ENCODE measurements at regions not wholly inside any gene's neighbourhood (a gene's known extent, or its start where the extent isn't known, plus 50 kb on each side); places are given as distances from the start of the nearest gene placed in this dataset.

DNA sequence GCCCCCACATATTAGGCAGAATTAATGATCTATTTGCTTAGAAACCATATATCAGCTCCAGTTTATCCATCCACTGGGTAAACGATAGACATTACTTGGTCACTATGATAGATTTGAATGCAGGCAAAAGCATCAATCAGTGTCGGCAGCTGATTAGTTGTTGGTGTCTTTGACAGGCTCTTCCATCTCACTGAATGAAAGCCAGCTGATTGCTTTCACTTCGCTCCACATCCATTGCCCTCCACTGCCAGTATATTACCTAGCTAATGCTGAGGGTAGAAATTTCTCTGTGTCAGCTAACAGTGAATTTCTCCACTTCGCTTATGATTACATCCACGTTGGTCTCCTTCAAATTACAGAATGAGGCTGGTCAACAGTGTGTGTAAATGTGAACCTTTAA, 821.3 kb upstream of the TYRP1 start:
- Histone ChIP-seq H3K4me1 (ENCODE audit: insufficient read depth) (no peaks in the 10 kb centered on the region), H3K4me3 (ENCODE audit: low read depth, low read length) (no peak overlapping the region), H3K27ac (ENCODE audit: low read depth) (no peak overlapping the region), H3K36me3 (ENCODE audit: insufficient read depth) (no peaks in the 10 kb centered on the region)
- no peak for DNase-seq (ENCODE audit: extremely low spot score)
- 79% methylated on average over 5 of the region's 5 CpGs for WGBS

DNA sequence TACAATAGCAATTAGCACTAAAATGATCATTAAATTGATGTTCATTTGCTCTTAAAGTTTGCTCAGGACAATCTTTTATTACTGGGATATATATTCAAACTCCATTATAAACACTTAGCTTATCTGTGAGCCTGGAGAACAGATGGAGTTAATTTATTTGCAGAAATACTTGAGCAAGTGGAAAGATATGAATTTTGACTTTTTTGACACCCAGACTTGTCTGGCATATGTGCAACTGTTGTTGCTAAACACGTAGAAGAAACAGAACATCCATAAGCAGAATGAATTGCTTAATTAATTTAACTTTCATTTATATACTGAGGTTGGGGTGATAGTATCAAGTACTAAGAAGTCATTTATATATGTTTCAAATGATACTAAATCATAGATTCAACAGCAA, 820.7 kb upstream of the TYRP1 start:
- Histone ChIP-seq H3K4me3 (ENCODE audit: low read depth, low read length) (no peak overlapping the region), H3K36me3 (ENCODE audit: insufficient read depth) (no peaks in the 10 kb centered on the region), H3K4me1 (ENCODE audit: insufficient read depth) (no peaks in the 10 kb centered on the region), H3K27ac (ENCODE audit: low read depth) (no peak overlapping the region)
- 37% methylated on average over 1 of the region's 1 CpG for WGBS
- DNase-seq (ENCODE audit: extremely low spot score) = no peak

DNA sequence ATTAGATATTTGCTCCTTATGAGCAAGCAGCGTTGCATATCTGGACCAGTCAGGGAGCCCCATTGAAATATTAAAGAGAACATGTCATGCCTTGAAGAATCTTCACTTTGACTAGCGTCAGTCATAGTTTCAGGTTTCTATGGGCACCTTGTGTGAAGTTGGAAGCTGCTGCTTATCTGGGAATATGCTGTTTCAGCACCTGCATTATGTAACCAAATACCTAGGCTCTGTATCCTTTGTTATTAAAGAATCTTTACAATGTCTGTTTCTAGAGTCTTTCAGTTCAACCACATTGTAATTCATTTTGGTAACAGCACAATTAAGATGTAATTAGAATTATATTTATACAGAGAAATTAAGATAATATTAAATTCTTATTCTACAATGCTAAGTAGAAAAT, 818.8 kb upstream of the TYRP1 start:
- Histone ChIP-seq H3K27ac (ENCODE audit: low read depth) (no peak overlapping the region), H3K4me1 (ENCODE audit: insufficient read depth) (no peaks in the 10 kb centered on the region), H3K4me3 (ENCODE audit: low read depth, low read length) (no peak overlapping the region), H3K36me3 (ENCODE audit: insufficient read depth) (no peaks in the 10 kb centered on the region)
- WGBS = 93% methylated on average over 2 of the region's 2 CpGs
- DNase-seq (ENCODE audit: extremely low spot score) = no peak

DNA sequence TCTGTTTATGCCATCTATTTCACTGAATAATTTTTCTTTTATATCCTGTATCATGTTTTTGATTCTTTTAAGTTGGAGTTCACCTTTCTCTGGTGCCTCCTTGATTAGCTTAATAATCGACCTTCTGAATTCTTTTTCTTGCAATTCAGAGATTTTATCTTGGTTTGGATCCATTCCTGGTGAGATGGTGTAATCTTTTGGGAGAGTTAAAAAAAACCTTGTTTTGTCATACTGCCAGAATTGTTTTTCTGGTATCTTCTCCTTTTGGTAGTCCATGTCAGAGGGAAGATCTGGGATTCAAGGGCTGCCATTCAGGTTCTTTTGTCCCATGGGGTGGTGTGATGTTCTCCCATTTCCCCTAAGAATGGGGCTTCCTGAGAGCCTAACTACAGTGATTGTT, 800.8 kb upstream of the TYRP1 start:
- Histone ChIP-seq H3K4me3 (ENCODE audit: low read depth, low read length) (no peak overlapping the region), H3K4me1 (ENCODE audit: insufficient read depth) (no peaks in the 10 kb centered on the region), H3K36me3 (ENCODE audit: insufficient read depth) (no peaks in the 10 kb centered on the region), H3K27ac (ENCODE audit: low read depth) (no peak overlapping the region)
- 64% methylated on average over 1 of the region's 1 CpG for WGBS
- no peak for DNase-seq (ENCODE audit: extremely low spot score)

DNA sequence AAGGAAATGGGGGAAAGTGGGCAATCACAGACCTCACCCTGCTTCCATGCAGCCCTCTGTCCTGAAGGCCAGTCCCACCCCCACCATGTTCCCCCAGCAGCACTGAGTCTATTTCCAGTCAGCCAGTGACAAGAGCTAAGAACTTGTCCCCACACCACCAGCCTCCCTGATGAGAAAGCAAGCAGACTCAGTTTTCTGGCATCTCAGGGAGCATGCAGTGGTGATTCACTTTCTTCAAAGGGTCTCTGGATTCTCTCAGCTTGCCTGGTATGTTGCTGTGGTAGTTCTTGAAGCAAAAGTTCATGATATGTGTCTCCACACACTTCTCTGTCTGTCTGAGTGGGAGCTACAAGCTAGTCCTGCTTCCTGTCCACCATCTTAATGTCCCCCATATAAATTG, 799.9 kb upstream of the TYRP1 start:
- Histone ChIP-seq H3K4me1 (ENCODE audit: insufficient read depth) (no peaks in the 10 kb centered on the region), H3K36me3 (ENCODE audit: insufficient read depth) (no peaks in the 10 kb centered on the region), H3K4me3 (ENCODE audit: low read depth, low read length) (no peak overlapping the region), H3K27ac (ENCODE audit: low read depth) (no peak overlapping the region)
- no peak for DNase-seq (ENCODE audit: extremely low spot score)

DNA sequence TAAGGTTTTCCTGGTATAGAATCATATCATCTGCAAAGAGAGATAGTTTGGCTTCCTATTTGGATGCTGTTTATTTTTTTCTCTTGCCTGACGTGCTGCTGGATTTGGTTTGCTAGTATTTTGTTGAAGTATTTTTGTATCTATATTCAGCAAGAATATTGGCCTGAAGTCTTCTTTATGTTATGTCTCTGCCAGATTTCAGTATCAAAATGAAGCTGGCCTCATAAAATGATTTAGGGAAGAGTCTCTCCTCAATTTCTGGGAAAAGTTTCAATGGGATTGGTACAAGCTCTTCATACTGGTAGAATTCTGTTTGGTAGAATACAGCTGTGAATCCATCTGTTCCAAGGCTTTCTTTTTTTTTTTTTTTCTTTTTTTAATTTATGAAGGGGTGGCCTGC, 799.0 kb upstream of the TYRP1 start:
- H3K27ac ChIP-seq (ENCODE audit: low read depth) = no peak overlapping the region
- no peak for DNase-seq (ENCODE audit: extremely low spot score)
- no peaks in the 10 kb centered on the region for H3K4me1 ChIP-seq (ENCODE audit: insufficient read depth)
- no peak overlapping the region for H3K4me3 ChIP-seq (ENCODE audit: low read depth, low read length)
- H3K36me3 ChIP-seq (ENCODE audit: insufficient read depth) = no peaks in the 10 kb centered on the region
- 41% methylated on average over 1 of the region's 1 CpG for WGBS

DNA sequence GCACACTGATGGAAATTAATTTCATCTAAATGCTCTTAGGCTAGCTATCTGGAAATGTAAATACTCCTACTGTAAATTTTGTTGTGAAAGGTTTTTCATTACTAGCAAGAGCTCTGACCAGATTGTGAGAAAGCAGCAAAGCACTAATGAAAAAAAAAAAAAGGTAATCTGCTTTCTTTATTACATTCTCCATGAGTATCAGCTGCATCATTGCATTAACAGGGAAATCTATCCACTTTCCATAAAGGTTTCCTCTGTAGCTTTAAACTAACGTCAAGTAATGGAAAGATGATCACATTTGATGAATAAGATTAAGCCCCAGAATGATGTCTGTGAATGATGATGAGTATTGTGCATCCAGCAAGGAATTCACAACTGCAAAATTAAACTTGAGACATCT, 790.6 kb upstream of the TYRP1 start:
- 46% methylated on average over 1 of the region's 1 CpG for WGBS

DNA sequence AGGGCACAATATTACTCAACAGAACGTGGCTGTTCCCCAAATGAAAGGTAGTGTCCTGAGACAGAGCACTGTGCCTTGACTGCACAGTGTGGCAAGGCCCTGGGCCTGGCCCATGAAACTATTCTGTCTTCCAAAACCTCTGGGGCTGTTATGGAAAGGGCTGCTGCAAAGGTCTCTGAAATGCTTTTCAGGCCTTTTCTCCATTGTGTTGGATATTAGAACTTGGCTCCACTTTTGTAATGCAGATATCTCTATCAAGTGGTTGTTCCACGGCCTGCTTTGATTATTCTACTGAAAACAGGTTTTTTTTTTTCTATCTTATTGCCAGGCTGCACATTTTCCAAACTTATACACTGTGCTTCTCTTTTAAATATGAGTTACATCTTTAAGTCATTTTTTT, 777.5 kb upstream of the TYRP1 start:
- Histone ChIP-seq H3K4me1 (ENCODE audit: insufficient read depth) (no peaks in the 10 kb centered on the region), H3K4me3 (ENCODE audit: low read depth, low read length) (no peak overlapping the region), H3K36me3 (ENCODE audit: insufficient read depth) (no peaks in the 10 kb centered on the region), H3K27ac (ENCODE audit: low read depth) (no peak overlapping the region)
- WGBS = 63% methylated on average over 2 of the region's 2 CpGs
- DNase-seq (ENCODE audit: extremely low spot score) = no peak

More for the DNA sequence above, 790.6 kb upstream of the TYRP1 start:
- Histone ChIP-seq H3K27ac (ENCODE audit: low read depth) (no peak overlapping the region), H3K4me1 (ENCODE audit: insufficient read depth) (no peaks in the 10 kb centered on the region), H3K36me3 (ENCODE audit: insufficient read depth) (no peaks in the 10 kb centered on the region), H3K4me3 (ENCODE audit: low read depth, low read length) (no peak overlapping the region)
- no peak for DNase-seq (ENCODE audit: extremely low spot score)

DNA sequence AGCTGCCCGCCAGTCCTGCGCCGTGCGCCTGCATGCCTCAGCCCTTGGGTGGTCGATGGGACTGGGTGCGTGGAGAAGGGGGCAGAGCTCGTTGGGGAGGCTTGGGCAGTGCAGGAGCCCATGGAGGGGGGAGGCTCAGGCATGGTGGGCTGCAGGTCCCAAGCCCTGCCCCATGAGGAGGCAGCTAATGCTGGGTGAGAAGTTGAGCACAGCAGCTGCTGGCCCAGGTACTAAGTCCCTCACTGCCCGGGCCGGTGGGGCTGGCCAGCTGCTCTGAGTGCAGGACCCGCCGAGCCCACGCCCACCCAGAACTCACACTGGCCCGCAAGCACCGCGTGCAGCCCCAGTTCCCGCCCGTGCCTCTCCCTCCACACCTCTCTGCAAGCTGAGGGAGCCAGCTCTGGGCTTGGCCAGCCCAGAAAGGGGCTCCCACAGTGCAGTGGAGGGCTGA, 764.3 kb upstream of the TYRP1 start:
- no peak for DNase-seq (ENCODE audit: extremely low spot score)
- 95% methylated on average over 17 of the region's 17 CpGs for WGBS

DNA sequence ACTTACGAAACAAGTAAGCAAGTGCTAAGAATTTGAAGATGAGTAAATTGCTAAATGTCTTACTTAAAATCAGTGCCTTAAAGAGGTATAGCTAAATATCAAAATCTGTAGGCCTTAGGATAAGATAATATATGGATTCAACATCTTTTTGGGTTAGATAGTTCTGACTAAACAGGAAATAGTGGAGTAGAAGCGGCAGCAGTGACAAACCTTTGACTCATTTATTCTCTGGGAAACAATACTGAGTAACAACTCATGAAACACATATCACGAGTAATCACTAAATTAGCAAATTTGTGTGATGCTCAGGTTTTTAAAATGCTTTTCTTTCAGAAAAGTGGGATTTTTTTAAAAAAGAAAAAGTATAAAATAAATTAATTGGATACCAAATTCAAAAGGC, 762.1 kb upstream of the TYRP1 start:
- no peak overlapping the region for H3K4me3 ChIP-seq (ENCODE audit: low read depth, low read length)
- 88% methylated on average over 3 of the region's 3 CpGs for WGBS
- no peak overlapping the region for H3K27ac ChIP-seq (ENCODE audit: low read depth)
- no peaks in the 10 kb centered on the region for H3K36me3 ChIP-seq (ENCODE audit: insufficient read depth)
- H3K4me1 ChIP-seq (ENCODE audit: insufficient read depth) = no peaks in the 10 kb centered on the region
- DNase-seq (ENCODE audit: extremely low spot score) = no peak

More for the DNA sequence above, 764.3 kb upstream of the TYRP1 start:
- no peaks in the 10 kb centered on the region for H3K36me3 ChIP-seq (ENCODE audit: insufficient read depth)
- no peak overlapping the region for H3K27ac ChIP-seq (ENCODE audit: low read depth)
- H3K4me1 ChIP-seq (ENCODE audit: insufficient read depth) = no peaks in the 10 kb centered on the region
- H3K4me3 ChIP-seq (ENCODE audit: low read depth, low read length) = no peak overlapping the region

DNA sequence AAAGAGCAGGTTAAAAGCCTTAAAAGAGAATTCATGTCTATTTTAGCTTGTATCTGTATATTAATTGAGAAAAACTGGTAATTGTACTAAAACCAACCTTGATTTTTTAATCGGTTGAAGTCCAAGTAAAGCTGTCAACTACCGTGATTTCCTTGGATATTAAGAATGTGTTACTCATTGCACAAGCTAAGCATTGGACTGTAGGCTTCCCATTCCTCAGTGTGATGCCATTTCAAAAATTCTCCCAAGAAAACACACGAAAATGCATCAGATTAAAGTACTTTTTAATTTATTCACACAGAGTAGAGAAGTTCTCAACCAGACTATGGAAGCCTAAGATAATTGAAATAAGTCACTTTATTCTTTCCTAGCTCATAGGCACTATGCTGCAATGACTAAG, 761.4 kb upstream of the TYRP1 start:
- no peak for DNase-seq (ENCODE audit: extremely low spot score)
- no peak overlapping the region for H3K4me3 ChIP-seq (ENCODE audit: low read depth, low read length)
- WGBS = 78% methylated on average over 3 of the region's 3 CpGs
- H3K27ac ChIP-seq (ENCODE audit: low read depth) = no peak overlapping the region
- no peaks in the 10 kb centered on the region for H3K36me3 ChIP-seq (ENCODE audit: insufficient read depth)
- no peaks in the 10 kb centered on the region for H3K4me1 ChIP-seq (ENCODE audit: insufficient read depth)

DNA sequence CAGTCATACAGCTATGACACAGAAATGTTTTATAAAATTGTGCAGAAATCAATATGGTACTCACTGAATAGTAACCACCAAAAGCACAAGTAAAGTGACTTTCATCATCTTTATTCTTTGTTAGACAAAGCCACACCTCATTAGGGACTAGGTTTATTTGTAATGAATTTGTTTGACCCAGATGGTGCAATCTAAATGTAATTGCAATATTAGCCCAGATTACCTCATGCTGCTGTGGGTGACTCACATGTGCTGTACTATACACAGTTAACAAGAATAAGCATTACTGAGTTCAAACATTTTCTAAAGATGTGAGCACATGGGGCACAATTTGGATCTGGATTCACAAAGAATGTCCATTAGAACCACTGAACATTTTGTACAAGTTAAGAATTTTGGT, 759.3 kb upstream of the TYRP1 start:
- no peak overlapping the region for H3K4me3 ChIP-seq (ENCODE audit: low read depth, low read length)
- H3K4me1 ChIP-seq (ENCODE audit: insufficient read depth) = no peaks in the 10 kb centered on the region
- DNase-seq (ENCODE audit: extremely low spot score) = no peak
- H3K36me3 ChIP-seq (ENCODE audit: insufficient read depth) = no peaks in the 10 kb centered on the region
- no peak overlapping the region for H3K27ac ChIP-seq (ENCODE audit: low read depth)

DNA sequence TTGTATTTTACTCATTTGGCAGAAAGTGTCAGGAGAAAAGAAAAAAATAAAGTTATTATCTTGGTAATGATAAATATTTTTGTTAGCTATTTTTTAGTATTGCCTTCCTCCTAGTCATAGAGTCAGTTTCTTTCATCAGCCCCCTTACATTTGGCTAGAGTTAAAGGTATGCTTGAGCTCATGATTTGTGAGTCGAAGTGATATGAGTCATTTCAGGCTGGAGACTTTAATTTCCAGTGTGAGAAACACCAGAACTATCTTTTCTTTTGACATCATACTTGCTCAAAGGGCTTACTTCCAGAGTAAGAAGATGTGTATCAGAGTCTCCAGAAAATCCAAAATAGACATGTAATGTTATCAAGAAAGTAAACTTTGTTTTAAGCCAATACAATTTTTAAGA, 746.7 kb upstream of the TYRP1 start:
- 23% methylated on average over 1 of the region's 1 CpG for WGBS
- H3K4me1 ChIP-seq (ENCODE audit: insufficient read depth) = no peaks in the 10 kb centered on the region
- no peaks in the 10 kb centered on the region for H3K36me3 ChIP-seq (ENCODE audit: insufficient read depth)
- H3K4me3 ChIP-seq (ENCODE audit: low read depth, low read length) = no peak overlapping the region
- H3K27ac ChIP-seq (ENCODE audit: low read depth) = no peak overlapping the region
- no peak for DNase-seq (ENCODE audit: extremely low spot score)

DNA sequence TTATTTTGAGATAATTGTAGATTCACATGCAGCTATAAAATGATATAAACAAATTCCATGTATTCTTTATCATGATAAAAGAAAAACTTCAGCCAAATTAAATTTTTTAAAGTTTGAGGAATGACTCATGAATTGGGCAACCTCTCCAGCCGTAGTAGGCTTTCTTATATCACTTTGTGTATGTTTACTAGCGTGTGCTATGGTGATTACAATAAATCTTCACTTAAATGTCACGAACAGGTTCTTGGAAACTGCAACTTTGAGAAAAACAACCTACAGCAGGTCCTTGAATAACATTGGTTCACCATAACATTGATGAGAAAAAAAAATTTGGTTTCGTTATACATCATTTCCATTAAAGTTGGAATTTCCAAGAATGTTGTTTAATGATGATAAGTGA, 730.9 kb upstream of the TYRP1 start:
- no peaks in the 10 kb centered on the region for H3K36me3 ChIP-seq (ENCODE audit: insufficient read depth)
- no peak overlapping the region for H3K27ac ChIP-seq (ENCODE audit: low read depth)
- DNase-seq (ENCODE audit: extremely low spot score) = no peak
- H3K4me1 ChIP-seq (ENCODE audit: insufficient read depth) = no peaks in the 10 kb centered on the region
- H3K4me3 ChIP-seq (ENCODE audit: low read depth, low read length) = no peak overlapping the region
- WGBS = 30% methylated on average over 4 of the region's 4 CpGs

DNA sequence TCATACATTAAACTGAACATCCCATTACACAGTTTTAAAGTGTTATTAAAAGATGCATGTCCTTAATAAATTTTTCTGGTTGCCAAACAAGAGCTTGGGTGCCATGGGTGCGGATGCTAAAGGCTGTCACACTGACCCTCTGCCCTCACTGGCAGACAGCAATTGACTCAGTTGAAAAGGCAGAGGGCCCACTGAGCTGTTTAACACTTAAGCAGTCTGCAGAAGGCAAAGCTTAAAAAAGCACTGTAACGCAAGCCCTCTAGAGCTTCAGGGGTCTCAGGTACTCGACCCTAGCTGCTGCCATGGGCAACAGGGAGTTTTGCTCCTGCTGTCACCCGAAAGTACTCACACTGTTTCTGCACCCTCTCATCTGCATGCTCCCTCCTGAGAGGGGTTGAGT, 726.4 kb upstream of the TYRP1 start:
- no peak for DNase-seq (ENCODE audit: extremely low spot score)

More for the DNA sequence above, 726.4 kb upstream of the TYRP1 start:
- 76% methylated on average over 4 of the region's 4 CpGs for WGBS
- no peaks in the 10 kb centered on the region for H3K4me1 ChIP-seq (ENCODE audit: insufficient read depth)
- H3K4me3 ChIP-seq (ENCODE audit: low read depth, low read length) = no peak overlapping the region
- no peaks in the 10 kb centered on the region for H3K36me3 ChIP-seq (ENCODE audit: insufficient read depth)
- H3K27ac ChIP-seq (ENCODE audit: low read depth) = no peak overlapping the region
